Gastroesophageal sphincter (tissue), 4 donors: ENCODE measurements at regions not wholly inside any gene's neighbourhood (a gene's known extent, or its start where the extent isn't known, plus 50 kb on each side); places are given as distances from the start of the nearest gene placed in this dataset.

Source experiments
- ATAC-seq: fragments of 150-250 bp; one replicate; pipeline ENCODE4 v1.9.1; 2016; ENCODE audit warnings: mild to moderate bottlenecking, moderate library complexity
- H3K27ac ChIP-seq, 4 donors: fragments of 200-600 bp; sonication (generic) in 3 of 4; 1 replicate in 3 of 4; 2 replicates in 1 of 4; pipeline ENCODE4 v1.5.1; 2016 to 2019
- H3K27me3 ChIP-seq: fragments of 200-600 bp; sonication (generic); one replicate; pipeline ENCODE4 v1.5.1; 2019
- H3K36me3 ChIP-seq, 2 donors: fragments of 200-600 bp; sonication (generic); one replicate each; pipeline ENCODE4 v1.5.1; 2019; ENCODE audit warnings: control low read depth in 1 of 2
- H3K4me1 ChIP-seq, 3 donors: fragments of 200-600 bp; sonication (generic); 1 replicate in 2 of 3; 2 replicates in 1 of 3; pipeline ENCODE4 v1.5.1; 2016 to 2019; ENCODE audit warnings: control low read depth in 2 of 3
- H3K4me3 ChIP-seq, 2 donors: fragments of 200-600 bp; sonication (generic); one replicate each; pipeline ENCODE4 v1.5.1; 2019; ENCODE audit warnings: mild to moderate bottlenecking in 1 of 2, moderate library complexity in 1 of 2
- H3K9me3 ChIP-seq, 3 donors: fragments of 200-600 bp; sonication (generic); one replicate each; pipeline ENCODE4 v1.5.1; 2017 to 2019; ENCODE audit warnings: control low read depth in 2 of 3
- CTCF ChIP-seq, 4 experiments: fragments of 200-600 bp in 2 of 4; fragments of 450-650 bp in 2 of 4; sonication (generic) in 1 of 4; IDR thresholded peaks; one replicate each; pipeline ENCODE4 v1.5.1; 2017 to 2019; ENCODE audit warnings: antibody characterized with exemption in 4 of 4, mild to moderate bottlenecking in 2 of 4, moderate library complexity in 2 of 4
- EP300 ChIP-seq: sonication (generic); formaldehyde crosslinking; IDR thresholded peaks from one replicate; pipeline ENCODE4 v1.6.1; 2017; ENCODE audit warnings: antibody characterized with exemption, mild to moderate bottlenecking
- POLR2A ChIP-seq, 2 donors: fragments of 450-650 bp; IDR thresholded peaks; one replicate each; pipeline ENCODE4 v1.6.1; 2017; ENCODE audit warnings: antibody characterized with exemption in 2 of 2, mild to moderate bottlenecking in 2 of 2, moderate library complexity in 1 of 2
- POLR2AphosphoS5 ChIP-seq: sonication (generic); formaldehyde crosslinking; IDR thresholded peaks from one replicate; pipeline ENCODE4 v1.6.1; 2017; ENCODE audit warnings: antibody characterized with exemption
- WGBS, 2 donors: methylation state at CpG; one replicate each; pipeline ENCODE4 v1.1.5; 2018; ENCODE audit warnings: low coverage in 1 of 2; 5-methylcytosine and 5-hydroxymethylcytosine counted together

GRCh38 chr11:123357990-123358827, 71.9 kb upstream of the GRAMD1B start:
- H3K9me3 ChIP-seq, result no peaks in the 10 kb centered on the region
- 0 to 1% methylated on average over 15 to 18 of the region's 58 CpGs for WGBS, 2 donors
- H3K4me3 ChIP-seq, result peak overlapping the region; percentile 5 to 44
- H3K4me1 ChIP-seq, result peaks cover 0 to 22% (median 3%) of the 10 kb centered on the region in 3 donors
- no peak overlapping the region for H3K27ac ChIP-seq
- H3K27me3 ChIP-seq, result peaks cover 61% of the 10 kb centered on the region
- ATAC-seq, result no peak
- TF ChIP-seq EP300 (no peak), POLR2A (IDR thresholded peaks at IDR 0.05) (no peak), POLR2AphosphoS5 (no peak), CTCF (IDR thresholded peaks at IDR 0.05) (no peak)
- H3K36me3 ChIP-seq, result no peaks in the 10 kb centered on the region

GRCh38 chr11:123357353-123357989, 72.6 kb upstream of the GRAMD1B start:
- Histone ChIP-seq H3K27ac (no peak overlapping the region), H3K4me3 (peak overlapping the region in 1 of 2 donors; percentile 44), H3K27me3 (peaks cover 66% of the 10 kb centered on the region), H3K9me3 (no peaks in the 10 kb centered on the region), H3K36me3 (no peaks in the 10 kb centered on the region), H3K4me1 (peaks cover 0 to 15% (median 3%) of the 10 kb centered on the region in 3 donors)
- no peak for ATAC-seq
- TF ChIP-seq CTCF (IDR thresholded peaks at IDR 0.05) (no peak), POLR2AphosphoS5 (no peak), EP300 (no peak), POLR2A (IDR thresholded peaks at IDR 0.05) (no peak)
- 50 to 53% methylated on average over 7 to 8 of the region's 9 CpGs for WGBS, 2 donors

- TF ChIP-seq EP300, result no peak
- Histone ChIP-seq H3K9me3 (no peaks in the 10 kb centered on the region), H3K4me3 (no peak overlapping the region), H3K4me1 (peaks cover 0 to 14% (median 3%) of the 10 kb centered on the region in 3 donors), H3K27ac (no peak overlapping the region), H3K27me3 (peaks cover 67% of the 10 kb centered on the region), H3K36me3 (no peaks in the 10 kb centered on the region)
- ATAC-seq, result no peak
- 90% methylated on average over 7 of the region's 7 CpGs; no CpG with 5 or more reads in 1 of the 2 donors for WGBS, 2 donors
Observed at GRCh38 chr11:123356539-123356938, 73.5 kb upstream of the GRAMD1B start.

- TF ChIP-seq EP300 (no peak), CTCF (IDR thresholded peaks at IDR 0.05) (no peak), POLR2AphosphoS5 (no peak), POLR2A (IDR thresholded peaks at IDR 0.05) (no peak)
- Histone ChIP-seq H3K36me3 (no peaks in the 10 kb centered on the region), H3K9me3 (no peaks in the 10 kb centered on the region), H3K4me1 (peaks cover 0 to 14% (median 3%) of the 10 kb centered on the region in 3 donors), H3K27me3 (peaks cover 68% of the 10 kb centered on the region), H3K27ac (no peak overlapping the region), H3K4me3 (no peak overlapping the region)
- WGBS, 2 donors, result 88 to 100% methylated on average over 2 of the region's 2 CpGs
- ATAC-seq, result no peak
Observed at GRCh38 chr11:123354371-123354975, 75.6 kb upstream of the GRAMD1B start.

- ATAC-seq, result no peak
- Histone ChIP-seq H3K27me3 (peaks cover 37% of the 10 kb centered on the region), H3K36me3 (no peaks in the 10 kb centered on the region), H3K9me3 (no peaks in the 10 kb centered on the region), H3K4me1 (no peaks in the 10 kb centered on the region), H3K27ac (no peak overlapping the region), H3K4me3 (no peak overlapping the region)
- TF ChIP-seq CTCF (IDR thresholded peaks at IDR 0.05) (no peak), EP300 (no peak)
- WGBS, 2 donors, result 33 to 69% methylated on average over 1 to 3 of the region's 6 CpGs
Observed at GRCh38 chr11:123351375-123351774, 78.7 kb upstream of the GRAMD1B start.
